Middle frontal gyrus (tissue), 1 donor: ENCODE measurements at regions not wholly inside any gene's neighbourhood (a gene's known extent, or its start where the extent isn't known, plus 50 kb on each side); places are given as distances from the start of the nearest gene placed in this dataset.
"Not testable (repeated sequence)": the region's sequence is repeated elsewhere in the genome, so short reads cannot be mapped to it uniquely, and the experiment has no call there.

Experiments
- DNase-seq: peaks from one replicate; pipeline ENCODE4 v3.0.0-alpha.2; 2015; ENCODE audit warnings: low spot score; ENCODE audit errors: extremely low spot score

GRCh38 chr10:126722726-126723125 is 52.2 kb upstream of the C10orf90 start:
- DNase-seq = no peak

- DNase-seq = no peak
These were observed 52.7 kb upstream of the C10orf90 start for GRCh38 chr10:126723226-126723625.

DNA sequence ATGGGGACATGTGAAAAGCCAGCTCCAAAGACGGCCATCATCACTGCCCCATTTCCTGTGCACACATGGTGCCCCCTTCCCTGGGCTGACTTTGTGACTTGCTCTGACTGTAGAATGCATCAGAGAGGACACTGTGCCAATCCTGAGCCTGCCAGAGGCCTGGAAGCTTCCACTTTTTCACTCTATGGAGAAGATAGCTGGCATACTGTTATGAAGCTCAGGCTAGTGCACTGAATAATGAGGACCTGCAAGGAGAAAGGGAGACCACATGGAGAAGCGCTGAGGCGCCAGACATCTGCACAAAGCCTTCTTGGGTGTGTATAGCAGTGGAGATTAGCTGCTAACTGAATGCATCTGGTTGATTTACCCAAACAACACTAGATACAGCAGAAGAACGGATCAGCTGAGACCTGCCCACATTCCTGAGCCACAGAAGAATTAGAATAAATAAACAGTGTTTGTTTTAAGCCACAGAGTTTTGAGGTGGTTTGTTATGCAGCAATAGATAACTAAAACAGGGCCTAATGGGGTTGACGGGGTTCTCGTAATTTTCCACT is 58.9 kb upstream of the C10orf90 start:
- DNase-seq = no peak

DNA sequence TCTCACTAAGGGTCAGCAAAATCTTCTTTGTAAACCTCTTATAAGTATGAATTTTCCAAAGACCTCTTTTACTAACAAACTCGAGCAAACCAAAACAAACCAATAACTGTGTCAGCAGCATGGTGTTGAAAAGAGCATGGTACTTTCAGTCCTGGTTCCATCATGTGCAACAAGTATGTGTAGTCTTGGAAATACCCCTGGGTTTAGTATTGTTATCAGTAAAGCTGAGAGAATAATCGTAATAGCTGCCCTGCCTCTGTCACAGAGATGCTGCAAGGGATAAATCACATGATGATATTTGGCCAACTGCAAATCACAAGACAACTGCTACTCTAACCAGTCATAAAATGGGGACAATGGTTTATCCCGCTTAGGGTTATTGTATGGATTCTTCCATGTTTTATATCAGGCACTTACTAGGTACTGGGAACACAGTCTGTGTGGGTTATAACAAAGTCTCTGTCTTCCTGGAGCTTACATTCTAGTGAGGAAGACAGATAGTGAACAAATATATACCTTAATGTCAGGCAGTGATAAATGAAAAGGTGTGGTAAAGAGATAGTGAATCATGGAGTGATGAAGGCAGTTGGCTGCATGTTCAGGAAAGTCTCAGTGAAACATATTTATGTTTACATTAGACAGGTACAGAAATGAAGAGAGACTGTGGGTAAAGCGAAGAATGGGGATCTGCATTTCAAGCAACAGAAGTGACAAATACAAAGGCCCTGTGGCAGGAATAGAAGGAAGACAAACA is 60.5 kb upstream of the C10orf90 start:
- no peak for DNase-seq

GRCh38 chr10:126731610-126731990 is 61.1 kb upstream of the C10orf90 start:
- DNase-seq = no peak

DNA sequence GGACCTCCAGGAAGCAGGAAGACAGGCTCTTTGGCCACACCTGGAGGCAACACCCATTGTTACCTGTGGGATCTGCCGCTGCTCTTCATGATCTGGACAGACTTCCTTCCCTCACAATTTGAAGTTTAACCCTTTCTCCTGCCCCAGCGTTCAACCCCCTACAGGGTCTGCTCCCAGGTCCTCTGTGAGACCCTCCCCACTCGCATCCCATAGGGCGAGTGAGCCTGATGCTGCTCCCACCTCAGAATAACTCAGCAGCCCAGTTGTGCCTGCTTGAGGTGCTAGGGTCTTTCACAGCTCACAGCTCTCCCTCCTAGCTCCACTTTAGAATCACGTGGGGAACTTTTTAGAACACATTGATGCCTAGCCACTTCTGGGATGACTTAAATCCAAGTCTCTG is 61.8 kb upstream of the C10orf90 start:
- DNase-seq = no peak

GRCh38 chr10:126732868-126733267 is 62.4 kb upstream of the C10orf90 start:
- DNase-seq = no peak

GRCh38 chr10:126734015-126734414 is 63.5 kb upstream of the C10orf90 start:
- no peak for DNase-seq

- no peak for DNase-seq
These were observed 64.5 kb upstream of the C10orf90 start for GRCh38 chr10:126734967-126735366.

- no peak for DNase-seq
These were observed 65.6 kb upstream of the C10orf90 start for GRCh38 chr10:126736142-126736541.

GRCh38 chr10:126736727-126737126 is 66.2 kb upstream of the C10orf90 start:
- no peak for DNase-seq

GRCh38 chr10:126738001-126738400 is 67.5 kb upstream of the C10orf90 start:
- no peak for DNase-seq

- no peak for DNase-seq
These were observed 74.1 kb upstream of the C10orf90 start for GRCh38 chr10:126744571-126744970.

- peak; percentile 53 for DNase-seq
These were observed 78.6 kb upstream of the C10orf90 start for GRCh38 chr10:126749015-126749655.

DNA sequence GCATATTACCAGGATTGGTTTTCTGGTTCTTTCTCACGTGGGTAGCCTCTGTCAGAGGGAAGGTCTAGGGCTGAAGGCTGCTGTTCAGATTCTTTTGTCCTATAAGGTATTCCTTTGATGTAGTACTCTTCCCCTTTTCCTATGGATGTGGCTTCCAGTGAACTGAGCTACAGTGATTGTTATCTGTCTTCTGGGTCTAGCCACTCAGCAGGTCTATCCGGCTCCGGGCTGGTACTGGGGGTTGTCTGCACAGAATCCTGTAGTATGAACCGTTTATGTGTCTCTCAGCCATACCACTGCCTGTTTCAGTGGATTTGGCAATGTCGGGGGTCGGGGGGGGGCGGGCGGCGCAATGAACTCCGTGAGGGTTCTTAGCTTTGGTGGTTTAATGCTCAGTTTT is 84.5 kb upstream of the C10orf90 start:
- no peak for DNase-seq

DNA sequence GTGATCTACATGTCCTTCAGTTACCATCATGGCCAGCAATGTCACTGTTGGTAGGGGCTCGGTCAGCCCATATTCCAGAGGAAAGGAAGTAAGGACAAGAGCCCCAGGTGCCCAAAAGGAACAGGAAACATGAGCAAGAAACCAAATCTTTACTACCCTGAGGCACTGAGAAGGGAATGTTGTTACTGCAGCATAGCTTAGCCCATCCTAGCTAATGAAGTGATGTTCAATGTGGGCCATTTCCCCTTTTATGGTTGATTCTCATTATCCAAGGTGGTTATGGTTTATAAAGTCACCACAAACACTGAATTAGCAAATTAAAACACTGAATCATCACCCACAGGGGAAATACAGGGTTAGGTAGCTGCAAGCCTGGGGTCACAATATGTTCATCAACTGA is 88.4 kb upstream of the C10orf90 start:
- no peak for DNase-seq

GRCh38 chr10:126759531-126759930 is 89.0 kb upstream of the C10orf90 start:
- no peak for DNase-seq

DNA sequence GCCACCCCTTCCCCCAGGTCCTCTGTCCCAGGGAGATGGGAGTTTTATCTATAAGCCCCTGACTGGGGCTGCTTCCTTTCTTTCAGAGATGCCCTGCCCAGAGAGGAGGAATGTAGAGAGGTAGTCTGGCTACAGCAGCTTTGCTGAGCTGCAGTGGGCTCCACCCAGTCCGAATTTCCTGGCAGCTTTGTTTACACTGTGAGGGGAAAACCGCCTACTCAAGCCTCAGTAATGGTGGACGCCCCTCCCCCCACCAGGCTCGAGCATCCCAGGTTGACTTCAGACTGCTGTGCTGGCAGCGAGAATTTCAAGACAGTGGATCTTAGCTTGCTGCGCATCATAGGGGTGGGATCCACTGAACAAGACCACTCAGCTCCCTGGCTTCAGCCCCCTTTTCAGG is 96.2 kb upstream of the C10orf90 start:
- DNase-seq = not testable (repeated sequence)

DNA sequence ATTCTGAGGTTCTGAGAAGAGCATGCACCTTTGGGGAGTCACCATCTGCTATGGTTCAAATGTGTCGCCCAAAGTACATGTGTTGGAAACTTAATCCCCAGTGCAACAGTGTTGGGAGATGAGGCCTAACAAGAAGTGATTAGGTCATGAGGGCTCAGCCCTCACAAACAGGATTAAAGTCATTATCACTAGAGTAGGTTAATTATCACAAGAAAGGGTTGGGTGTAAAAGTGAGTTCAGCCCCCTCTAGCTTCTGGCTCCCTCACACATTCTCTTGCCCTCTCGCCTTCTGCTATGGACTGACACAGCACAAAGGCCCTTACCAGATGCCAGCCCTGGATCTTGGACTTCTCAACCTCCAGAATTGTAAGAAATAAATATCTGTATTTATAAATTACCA is 100.3 kb upstream of the C10orf90 start:
- no peak for DNase-seq

DNA sequence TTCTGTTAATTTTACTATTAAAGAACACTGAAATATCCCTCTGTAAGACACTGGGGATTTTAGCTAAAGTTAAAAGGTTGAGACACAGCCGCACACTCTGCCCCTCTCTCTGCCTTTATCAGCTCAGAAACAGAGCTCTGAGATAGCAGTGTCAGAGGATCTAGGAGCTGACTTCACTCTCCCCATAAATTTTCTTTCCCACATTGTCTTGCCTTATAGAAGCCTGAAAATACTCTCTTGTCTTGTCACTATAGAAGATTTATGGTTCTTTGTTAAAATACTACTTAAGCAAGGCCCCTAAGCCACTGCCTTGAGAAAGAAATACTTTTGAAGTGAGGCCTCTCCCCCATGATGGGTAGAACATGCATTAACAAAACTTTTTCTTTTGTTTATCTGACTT is 105.7 kb upstream of the C10orf90 start:
- no peak for DNase-seq

DNA sequence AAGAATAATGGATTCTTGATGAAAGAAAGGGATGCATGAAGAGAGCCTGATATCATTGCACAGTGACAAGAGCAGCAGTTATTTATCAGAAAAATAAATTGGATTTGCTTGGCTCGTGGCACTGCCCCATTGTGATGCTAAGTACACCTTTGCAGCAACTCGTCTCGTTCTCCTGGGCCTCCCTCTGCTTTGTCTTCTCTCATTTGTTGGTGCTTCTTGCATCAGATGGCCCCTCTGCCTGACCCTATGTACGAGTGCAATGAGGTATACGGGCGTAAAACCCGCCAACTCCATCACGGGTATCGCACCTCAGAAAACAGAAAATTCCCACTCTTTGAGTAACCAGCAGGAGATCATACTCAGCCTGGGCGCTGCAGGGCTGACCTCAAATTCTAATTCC is 107.2 kb upstream of the C10orf90 start:
- no peak for DNase-seq

DNA sequence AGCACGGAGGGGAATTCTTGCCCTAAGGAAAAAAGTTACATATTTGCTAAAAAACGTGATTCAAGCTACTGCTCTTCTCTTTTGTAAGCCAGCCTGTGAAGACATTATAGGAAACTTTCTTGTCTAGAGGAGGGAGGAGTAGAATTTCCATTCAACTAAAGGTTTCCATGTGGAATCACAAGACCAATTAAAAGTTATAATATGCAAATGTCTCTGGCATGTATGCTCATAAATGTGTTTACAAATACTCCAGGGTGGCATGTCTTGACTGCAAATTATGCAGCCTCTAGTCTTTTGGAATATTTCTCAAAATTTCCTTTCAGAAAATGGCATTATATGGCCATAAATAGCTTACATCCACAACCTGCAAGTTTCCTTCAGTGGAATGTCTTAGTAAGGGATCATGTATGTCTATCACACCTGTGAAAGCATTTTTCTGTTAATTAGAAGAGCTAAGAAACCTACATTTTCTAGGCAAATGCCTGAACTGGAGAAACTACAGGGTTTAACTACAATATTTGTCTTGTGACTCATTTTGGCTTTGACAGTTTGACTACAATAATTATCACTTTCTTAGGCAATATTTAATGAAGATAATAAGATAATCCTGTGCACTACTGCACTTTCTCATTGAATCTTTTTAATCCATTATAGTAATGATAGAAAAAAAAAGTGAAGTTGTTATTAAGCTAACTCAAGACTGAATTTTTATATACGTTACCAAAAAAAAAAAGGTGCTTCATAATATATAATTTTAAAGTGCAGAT is 111.1 kb upstream of the C10orf90 start:
- no peak for DNase-seq
